H1 (cell line): ENCODE measurements at regions not wholly inside any gene's neighbourhood (a gene's known extent, or its start where the extent isn't known, plus 50 kb on each side); places are given as distances from the start of the nearest gene placed in this dataset.

ENCODE experiments used
- CHD7 ChIP-seq: fragments of 300-600 bp; sonication (generic); IDR thresholded peaks from 2 replicates; pipeline ENCODE4 v1.7.1; 2012; ENCODE audit warnings: low read length, moderate library complexity, mild to moderate bottlenecking, inconsistent platforms; ENCODE audit not compliant: insufficient replicate concordance
- KDM5A ChIP-seq: fragments of 200-600 bp; IDR thresholded peaks from 2 replicates; pipeline ENCODE4 v1.7.1; 2012; ENCODE audit warnings: mild to moderate bottlenecking, low read length, inconsistent platforms, mixed read lengths
- POLR2AphosphoS5 ChIP-seq: IDR thresholded peaks from 2 replicates; pipeline ENCODE4 v1.6.1; 2011; ENCODE audit warnings: low read depth, low read length

GRCh38 chr16:86683441-86684194, 105.3 kb downstream of the FOXL1 start (continued):
- TF ChIP-seq CHD7: no peak
- no peak for TF ChIP-seq POLR2AphosphoS5
- TF ChIP-seq KDM5A: no peak
